HG03039 (cell line): ENCODE measurements at regions not wholly inside any gene's neighbourhood (a gene's known extent, or its start where the extent isn't known, plus 50 kb on each side); places are given as distances from the start of the nearest gene placed in this dataset.

Source experiments
- ATAC-seq: cut with Tn5 transposase; IDR thresholded peaks from one replicate; pipeline ENCODE4 v1.9.1; 2021; ENCODE audit warnings: mild to moderate bottlenecking, moderate library complexity; ENCODE audit not compliant: unreplicated experiment

- no peak for ATAC-seq
Observed at GRCh38 chr2:137729305-137729704, 235.0 kb upstream of the HNMT start.

GRCh38 chr2:137737559-137737958 lies 226.7 kb upstream of the HNMT start:
- ATAC-seq, result no peak

- ATAC-seq, result no peak
Observed at GRCh38 chr2:137741784-137742362, 222.4 kb upstream of the HNMT start.

GRCh38 chr2:137747509-137747908 lies 216.8 kb upstream of the HNMT start:
- no peak for ATAC-seq

- ATAC-seq, result no peak
Observed at GRCh38 chr2:137748533-137748932, 215.7 kb upstream of the HNMT start.

- no peak for ATAC-seq
Observed at GRCh38 chr2:137764646-137765045, 199.6 kb upstream of the HNMT start.

GRCh38 chr2:137769406-137769805 lies 194.9 kb upstream of the HNMT start:
- ATAC-seq, result no peak

GRCh38 chr2:137770166-137770565 lies 194.1 kb upstream of the HNMT start:
- ATAC-seq, result no peak

GRCh38 chr2:137771064-137771463 lies 193.2 kb upstream of the HNMT start:
- ATAC-seq, result no peak

GRCh38 chr2:137772451-137772850 lies 191.8 kb upstream of the HNMT start:
- no peak for ATAC-seq

- no peak for ATAC-seq
Observed at GRCh38 chr2:137775529-137775928, 188.7 kb upstream of the HNMT start.

- no peak for ATAC-seq
Observed at GRCh38 chr2:137776697-137777096, 187.6 kb upstream of the HNMT start.

- ATAC-seq, result peak; percentile 58
Observed at GRCh38 chr2:137797641-137798040, 166.6 kb upstream of the HNMT start.

- no peak for ATAC-seq
Observed at GRCh38 chr2:137799600-137799999, 164.7 kb upstream of the HNMT start.

- no peak for ATAC-seq
Observed at GRCh38 chr2:137800386-137800785, 163.9 kb upstream of the HNMT start.

GRCh38 chr2:137801228-137801627 lies 163.0 kb upstream of the HNMT start:
- ATAC-seq, result no peak

- ATAC-seq, result no peak
Observed at GRCh38 chr2:137802038-137802437, 162.2 kb upstream of the HNMT start.

- ATAC-seq, result no peak
Observed at GRCh38 chr2:137806068-137806805, 158.0 kb upstream of the HNMT start.

GRCh38 chr2:137809252-137809651 lies 155.0 kb upstream of the HNMT start:
- no peak for ATAC-seq

- ATAC-seq, result no peak
Observed at GRCh38 chr2:137809837-137810236, 154.4 kb upstream of the HNMT start.

- ATAC-seq, result no peak
Observed at GRCh38 chr2:137812517-137812916, 151.8 kb upstream of the HNMT start.

GRCh38 chr2:137813176-137813575 lies 151.1 kb upstream of the HNMT start:
- no peak for ATAC-seq

GRCh38 chr2:137817058-137817457 lies 147.2 kb upstream of the HNMT start:
- no peak for ATAC-seq
